ENCODE measurements at regions not wholly inside any gene's neighbourhood (a gene's known extent, or its start where the extent isn't known, plus 50 kb on each side); places are given as distances from the start of the nearest gene placed in this dataset.
A peak's percentile ranks its signal among the peaks of the same experiment; 100 is the strongest.

DNA sequence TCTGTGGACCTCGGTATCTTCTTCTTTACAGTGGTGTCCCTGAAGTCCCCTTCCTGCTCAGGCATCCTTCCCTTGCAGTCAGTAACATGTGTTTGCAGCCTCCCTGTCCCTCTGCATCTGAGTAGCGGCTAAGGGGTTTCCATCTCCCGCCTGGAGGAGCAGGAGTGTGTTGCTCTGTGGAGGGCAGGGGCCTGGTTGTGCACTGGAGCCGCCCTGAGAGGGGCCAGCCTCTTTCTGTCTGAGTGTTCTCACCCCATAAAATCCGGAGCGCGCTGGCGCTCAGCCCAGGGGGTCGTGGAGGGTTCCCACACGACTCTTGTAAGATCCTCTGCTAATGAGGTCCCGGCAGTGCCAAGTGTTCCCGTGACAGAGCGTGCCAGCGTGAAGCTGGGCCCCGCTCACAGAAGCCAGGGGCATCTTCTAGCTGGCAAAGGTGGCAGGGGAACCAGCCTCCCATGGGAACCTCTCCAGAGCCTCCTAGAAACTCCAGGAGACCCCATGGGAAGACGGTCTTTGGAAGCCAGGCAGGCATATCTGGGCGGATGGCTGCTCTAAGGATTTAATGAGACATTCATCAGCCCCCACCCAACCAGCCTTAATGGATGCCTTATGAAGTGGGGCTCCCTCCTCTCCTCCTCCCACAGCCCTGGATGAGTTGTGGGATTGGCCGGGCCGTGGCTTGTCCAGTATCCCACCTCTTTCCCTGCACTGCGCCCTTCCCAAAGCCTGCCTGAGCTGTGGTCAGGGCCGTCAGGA lies 91.4 kb upstream of the GSE1 start (continued):
- TF ChIP-seq, protein P1, sequence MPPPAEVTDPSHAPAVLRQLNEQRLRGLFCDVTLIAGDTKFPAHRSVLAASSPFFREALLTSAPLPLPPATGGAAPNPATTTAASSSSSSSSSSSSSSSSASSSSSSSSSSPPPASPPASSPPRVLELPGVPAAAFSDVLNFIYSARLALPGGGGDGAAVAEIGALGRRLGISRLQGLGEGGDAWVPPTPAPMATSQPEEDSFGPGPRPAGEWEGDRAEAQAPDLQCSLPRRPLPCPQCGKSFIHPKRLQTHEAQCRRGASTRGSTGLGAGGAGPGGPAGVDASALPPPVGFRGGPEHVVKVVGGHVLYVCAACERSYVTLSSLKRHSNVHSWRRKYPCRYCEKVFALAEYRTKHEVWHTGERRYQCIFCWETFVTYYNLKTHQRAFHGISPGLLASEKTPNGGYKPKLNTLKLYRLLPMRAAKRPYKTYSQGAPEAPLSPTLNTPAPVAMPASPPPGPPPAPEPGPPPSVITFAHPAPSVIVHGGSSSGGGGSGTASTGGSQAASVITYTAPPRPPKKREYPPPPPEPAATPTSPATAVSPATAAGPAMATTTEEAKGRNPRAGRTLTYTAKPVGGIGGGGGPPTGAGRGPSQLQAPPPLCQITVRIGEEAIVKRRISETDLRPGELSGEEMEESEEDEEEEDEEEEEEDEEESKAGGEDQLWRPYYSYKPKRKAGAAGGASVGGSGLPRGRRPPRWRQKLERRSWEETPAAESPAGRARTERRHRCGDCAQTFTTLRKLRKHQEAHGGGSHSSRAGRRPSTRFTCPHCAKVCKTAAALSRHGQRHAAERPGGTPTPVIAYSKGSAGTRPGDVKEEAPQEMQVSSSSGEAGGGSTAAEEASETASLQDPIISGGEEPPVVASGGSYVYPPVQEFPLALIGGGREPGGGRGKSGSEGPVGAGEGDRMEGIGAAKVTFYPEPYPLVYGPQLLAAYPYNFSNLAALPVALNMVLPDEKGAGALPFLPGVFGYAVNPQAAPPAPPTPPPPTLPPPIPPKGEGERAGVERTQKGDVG (CRISPR knock-in tag; IDR thresholded peaks at IDR 0.05; ENCODE audit: borderline replicate concordance) = no peak
- TF ChIP-seq KMT2A (CRISPR knock-in tag; IDR thresholded peaks at IDR 0.05) = no peak
- TF ChIP-seq ZNF883 (CRISPR knock-in tag; IDR thresholded peaks at IDR 0.05; ENCODE audit: not compliant biosample characterization) = peak; percentile 56
- 0 out of 2 replicates have a peak, but pooled peaks have one; percentile 7 for TF ChIP-seq ZNF546 (CRISPR knock-in tag; conservative IDR thresholded peaks at IDR 0.05)
- 0 out of 2 replicates have a peak, but pooled peaks have one; percentile 56 for TF ChIP-seq ZNF558 (CRISPR knock-in tag; IDR thresholded peaks at IDR 0.05; ENCODE audit: borderline replicate concordance)
- TF ChIP-seq ZNF772 (CRISPR knock-in tag; IDR thresholded peaks at IDR 0.05) = 0 out of 2 replicates have a peak, but pooled peaks have one; percentile 35
- no peak for TF ChIP-seq GZF1 (CRISPR knock-in tag; IDR thresholded peaks at IDR 0.05)
- TF ChIP-seq GPN1 (CRISPR knock-in tag; IDR thresholded peaks at IDR 0.05; ENCODE audit: borderline replicate concordance) = no peak
- TF ChIP-seq, protein P2, sequence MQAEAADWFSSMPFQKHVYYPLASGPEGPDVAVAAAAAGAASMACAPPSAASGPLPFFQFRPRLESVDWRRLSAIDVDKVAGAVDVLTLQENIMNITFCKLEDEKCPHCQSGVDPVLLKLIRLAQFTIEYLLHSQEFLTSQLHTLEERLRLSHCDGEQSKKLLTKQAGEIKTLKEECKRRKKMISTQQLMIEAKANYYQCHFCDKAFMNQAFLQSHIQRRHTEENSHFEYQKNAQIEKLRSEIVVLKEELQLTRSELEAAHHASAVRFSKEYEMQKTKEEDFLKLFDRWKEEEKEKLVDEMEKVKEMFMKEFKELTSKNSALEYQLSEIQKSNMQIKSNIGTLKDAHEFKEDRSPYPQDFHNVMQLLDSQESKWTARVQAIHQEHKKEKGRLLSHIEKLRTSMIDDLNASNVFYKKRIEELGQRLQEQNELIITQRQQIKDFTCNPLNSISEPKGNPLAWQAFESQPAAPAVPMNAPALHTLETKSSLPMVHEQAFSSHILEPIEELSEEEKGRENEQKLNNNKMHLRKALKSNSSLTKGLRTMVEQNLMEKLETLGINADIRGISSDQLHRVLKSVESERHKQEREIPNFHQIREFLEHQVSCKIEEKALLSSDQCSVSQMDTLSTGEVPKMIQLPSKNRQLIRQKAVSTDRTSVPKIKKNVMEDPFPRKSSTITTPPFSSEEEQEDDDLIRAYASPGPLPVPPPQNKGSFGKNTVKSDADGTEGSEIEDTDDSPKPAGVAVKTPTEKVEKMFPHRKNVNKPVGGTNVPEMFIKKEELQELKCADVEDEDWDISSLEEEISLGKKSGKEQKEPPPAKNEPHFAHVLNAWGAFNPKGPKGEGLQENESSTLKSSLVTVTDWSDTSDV (CRISPR knock-in tag; IDR thresholded peaks at IDR 0.05) = 0 out of 2 replicates have a peak, but pooled peaks have one; percentile 16
- TF ChIP-seq REPIN1 (CRISPR knock-in tag; IDR thresholded peaks at IDR 0.05; ENCODE audit: borderline replicate concordance, low read depth) = no peak
- TF ChIP-seq, protein P3, sequence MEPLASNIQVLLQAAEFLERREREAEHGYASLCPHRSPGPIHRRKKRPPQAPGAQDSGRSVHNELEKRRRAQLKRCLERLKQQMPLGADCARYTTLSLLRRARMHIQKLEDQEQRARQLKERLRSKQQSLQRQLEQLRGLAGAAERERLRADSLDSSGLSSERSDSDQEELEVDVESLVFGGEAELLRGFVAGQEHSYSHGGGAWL (CRISPR knock-in tag; IDR thresholded peaks at IDR 0.05) = no peak
- no peak for TF ChIP-seq HOXA7 (CRISPR knock-in tag; IDR thresholded peaks at IDR 0.05)
- TF ChIP-seq, protein P4, sequence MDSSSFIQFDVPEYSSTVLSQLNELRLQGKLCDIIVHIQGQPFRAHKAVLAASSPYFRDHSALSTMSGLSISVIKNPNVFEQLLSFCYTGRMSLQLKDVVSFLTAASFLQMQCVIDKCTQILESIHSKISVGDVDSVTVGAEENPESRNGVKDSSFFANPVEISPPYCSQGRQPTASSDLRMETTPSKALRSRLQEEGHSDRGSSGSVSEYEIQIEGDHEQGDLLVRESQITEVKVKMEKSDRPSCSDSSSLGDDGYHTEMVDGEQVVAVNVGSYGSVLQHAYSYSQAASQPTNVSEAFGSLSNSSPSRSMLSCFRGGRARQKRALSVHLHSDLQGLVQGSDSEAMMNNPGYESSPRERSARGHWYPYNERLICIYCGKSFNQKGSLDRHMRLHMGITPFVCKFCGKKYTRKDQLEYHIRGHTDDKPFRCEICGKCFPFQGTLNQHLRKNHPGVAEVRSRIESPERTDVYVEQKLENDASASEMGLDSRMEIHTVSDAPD (CRISPR knock-in tag; IDR thresholded peaks at IDR 0.05) = 0 out of 2 replicates have a peak, but pooled peaks have one; percentile 54
- TF ChIP-seq KMT2B (CRISPR knock-in tag; IDR thresholded peaks at IDR 0.05) = no peak
- no peak for TF ChIP-seq CENPX (CRISPR knock-in tag; IDR thresholded peaks at IDR 0.05)
- no peak for TF ChIP-seq CEBPG (CRISPR knock-in tag; IDR thresholded peaks at IDR 0.05)
- TF ChIP-seq ZNF20 (CRISPR knock-in tag; IDR thresholded peaks at IDR 0.05) = no peak
- no peak for TF ChIP-seq FOXC1 (CRISPR knock-in tag; IDR thresholded peaks at IDR 0.05; ENCODE audit: borderline replicate concordance)
- TF ChIP-seq, protein P5, sequence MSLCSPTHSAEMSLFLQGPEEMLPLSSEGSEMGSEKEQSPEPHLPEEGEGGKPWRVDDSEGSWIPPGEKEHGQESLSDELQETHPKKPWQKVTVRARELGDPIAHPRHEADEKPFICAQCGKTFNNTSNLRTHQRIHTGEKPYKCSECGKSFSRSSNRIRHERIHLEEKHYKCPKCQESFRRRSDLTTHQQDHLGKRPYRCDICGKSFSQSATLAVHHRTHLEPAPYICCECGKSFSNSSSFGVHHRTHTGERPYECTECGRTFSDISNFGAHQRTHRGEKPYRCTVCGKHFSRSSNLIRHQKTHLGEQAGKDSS (CRISPR knock-in tag; IDR thresholded peaks at IDR 0.05; ENCODE audit: borderline replicate concordance, low read depth) = peak; percentile 1; the same call in 1 of the 2 replicates
